HG03432 (cell line): ENCODE measurements at regions not wholly inside any gene's neighbourhood (a gene's known extent, or its start where the extent isn't known, plus 50 kb on each side); places are given as distances from the start of the nearest gene placed in this dataset.
"Not testable (repeated sequence)": the region's sequence is repeated elsewhere in the genome, so short reads cannot be mapped to it uniquely, and the experiment has no call there.

Experiments used
- ATAC-seq: cut with Tn5 transposase; IDR thresholded peaks from one replicate; pipeline ENCODE4 v1.9.1; 2021; ENCODE audit warnings: mild to moderate bottlenecking, moderate library complexity; ENCODE audit not compliant: unreplicated experiment

DNA sequence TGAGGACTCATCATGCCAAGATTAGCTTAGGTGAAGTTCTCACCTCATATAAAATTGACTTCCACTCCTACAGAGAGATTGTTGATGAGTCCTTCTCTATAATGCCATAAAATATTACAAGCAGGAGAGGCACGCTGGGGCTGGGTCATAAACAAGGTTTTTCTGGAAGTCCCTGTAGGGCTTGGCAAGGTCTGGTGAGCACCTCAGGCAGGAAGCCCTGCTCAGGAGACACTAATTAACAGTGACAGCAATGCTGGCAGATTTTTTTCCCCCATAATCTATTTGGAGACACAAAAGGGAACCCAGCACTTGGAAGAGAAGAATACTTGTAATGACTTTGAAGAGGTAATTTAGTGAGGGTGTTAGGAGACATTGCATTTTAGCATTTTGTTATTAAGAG, 118.7 kb downstream of the DIRAS2 start:
- no peak for ATAC-seq

DNA sequence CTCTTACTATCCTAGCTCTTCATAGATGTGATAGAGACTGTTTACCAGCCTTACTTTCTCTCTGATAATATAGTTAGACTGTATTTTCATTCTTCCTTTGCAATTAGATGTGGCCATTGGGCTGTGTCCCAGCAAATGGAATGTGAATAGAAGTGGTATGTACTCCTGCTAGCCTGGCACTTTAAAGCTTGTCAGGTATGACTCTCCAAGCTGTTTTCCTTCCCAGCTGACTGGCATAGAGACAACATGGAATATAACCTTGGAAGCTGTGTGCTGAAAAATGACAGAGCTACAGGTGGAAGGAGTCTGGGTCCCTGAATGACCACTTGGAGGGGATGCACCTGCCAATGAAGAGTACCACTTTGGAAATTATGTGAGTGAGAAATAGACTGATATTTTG, 116.2 kb downstream of the DIRAS2 start:
- ATAC-seq, result no peak

DNA sequence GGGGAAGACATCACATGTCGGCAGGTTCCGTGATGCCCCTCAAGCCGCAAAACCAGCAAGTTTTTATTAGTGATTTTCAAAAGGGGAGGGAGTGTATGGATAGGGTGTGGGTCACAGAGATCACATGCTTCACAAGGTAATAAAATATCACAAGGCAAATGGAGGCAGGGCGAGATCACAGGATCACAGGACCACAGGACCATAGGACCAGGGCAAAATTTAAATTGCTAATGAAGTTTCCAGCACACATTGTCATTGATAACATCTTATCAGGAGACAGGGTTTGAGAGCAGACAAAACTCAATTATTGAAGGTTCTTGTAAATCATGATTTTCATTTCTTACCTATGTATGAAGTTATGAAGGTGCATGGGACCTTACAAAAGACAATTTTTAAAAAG, 106.5 kb downstream of the DIRAS2 start:
- not testable (repeated sequence) for ATAC-seq

DNA sequence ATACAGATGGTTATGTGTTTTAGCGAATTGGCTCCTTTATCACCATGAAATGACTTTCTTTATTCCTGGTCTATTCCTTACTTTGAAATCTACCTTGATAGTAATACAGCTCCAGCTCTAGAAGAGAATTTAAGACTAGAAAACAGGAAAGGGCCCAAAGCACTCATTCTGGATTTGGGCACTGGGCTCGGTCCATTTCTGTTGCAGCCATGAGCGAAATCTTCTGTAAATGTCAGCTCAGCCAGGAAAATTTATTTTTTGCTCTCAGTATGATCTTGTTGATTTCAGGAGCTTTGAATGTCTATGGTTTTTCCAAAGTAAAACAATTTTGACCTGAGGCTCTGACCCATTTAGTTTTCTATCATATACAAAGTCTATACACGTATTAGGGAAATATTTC, 104.1 kb downstream of the DIRAS2 start:
- ATAC-seq, result no peak

DNA sequence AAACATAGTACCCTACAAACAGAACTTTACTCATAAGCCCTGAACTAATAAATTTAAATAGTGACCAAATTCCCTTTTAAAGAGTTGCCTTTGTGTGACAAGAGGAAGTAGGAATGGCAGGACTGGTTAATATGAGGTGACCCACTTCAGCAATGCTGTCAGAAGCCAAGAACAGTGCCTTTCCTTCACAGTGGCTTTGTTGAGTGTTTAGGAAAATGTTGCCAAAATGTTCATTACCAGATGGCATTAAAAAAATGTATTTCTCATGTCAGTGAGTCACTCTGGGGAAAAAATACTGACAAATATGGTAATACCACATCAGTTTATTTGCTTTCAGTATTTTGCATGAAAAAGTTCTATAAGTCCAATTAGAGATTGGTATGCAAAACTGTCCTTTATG, 103.3 kb downstream of the DIRAS2 start:
- ATAC-seq, result no peak

DNA sequence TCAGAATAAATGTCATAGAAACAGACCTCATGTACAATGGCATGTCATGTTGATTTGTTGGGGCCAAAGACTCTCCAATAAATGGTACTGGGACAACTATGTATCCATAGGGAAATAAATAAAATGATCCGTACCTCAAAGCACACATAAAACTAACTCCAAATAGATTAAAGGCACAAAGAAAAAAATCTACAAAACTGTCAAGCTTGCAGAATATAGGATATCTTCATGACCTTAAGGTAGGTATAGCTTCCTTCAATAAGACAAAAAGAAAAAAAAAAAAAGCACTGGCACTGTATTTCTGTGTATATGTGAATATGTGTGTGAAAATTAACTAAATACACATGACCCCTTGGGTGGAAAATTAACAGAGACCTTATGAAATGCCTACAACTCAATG, 101.9 kb downstream of the DIRAS2 start:
- ATAC-seq, result no peak

DNA sequence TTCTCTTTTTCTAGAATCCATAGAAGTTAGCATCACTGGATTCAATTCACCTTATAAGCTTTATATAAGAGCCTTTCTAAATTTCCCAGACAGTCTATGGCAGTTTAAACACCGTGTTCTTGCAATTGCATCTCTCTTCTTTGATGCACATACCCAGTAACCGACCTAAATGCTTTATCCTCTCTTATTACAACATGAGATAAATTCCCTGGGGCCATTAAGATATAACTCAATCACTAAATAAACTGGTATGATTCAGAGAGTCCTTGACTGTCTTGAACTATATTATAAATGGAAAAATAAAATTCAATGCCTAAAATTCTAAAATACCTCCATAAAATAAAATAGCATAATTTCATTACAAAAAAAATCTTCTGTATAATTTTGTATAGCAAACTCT, 98.1 kb downstream of the DIRAS2 start:
- no peak for ATAC-seq

DNA sequence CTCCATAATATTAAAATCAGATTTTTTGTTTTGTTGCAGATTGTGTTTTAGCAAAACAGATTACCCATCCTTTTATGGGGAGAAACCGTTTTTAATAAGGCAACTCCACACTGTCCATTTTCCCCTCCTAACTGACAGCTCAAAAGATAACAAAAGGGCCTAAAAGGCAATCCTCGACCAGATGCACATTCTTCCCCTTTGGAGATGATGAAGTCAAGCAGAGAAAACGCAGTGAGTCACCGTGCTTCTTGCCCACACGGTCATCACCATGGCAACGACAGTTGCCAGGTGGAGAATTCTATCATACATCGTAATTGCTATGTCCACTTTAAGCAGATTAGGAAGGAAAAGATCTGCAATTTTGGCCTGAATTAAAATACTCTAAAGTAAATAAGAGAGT, 96.4 kb downstream of the DIRAS2 start:
- no peak for ATAC-seq

DNA sequence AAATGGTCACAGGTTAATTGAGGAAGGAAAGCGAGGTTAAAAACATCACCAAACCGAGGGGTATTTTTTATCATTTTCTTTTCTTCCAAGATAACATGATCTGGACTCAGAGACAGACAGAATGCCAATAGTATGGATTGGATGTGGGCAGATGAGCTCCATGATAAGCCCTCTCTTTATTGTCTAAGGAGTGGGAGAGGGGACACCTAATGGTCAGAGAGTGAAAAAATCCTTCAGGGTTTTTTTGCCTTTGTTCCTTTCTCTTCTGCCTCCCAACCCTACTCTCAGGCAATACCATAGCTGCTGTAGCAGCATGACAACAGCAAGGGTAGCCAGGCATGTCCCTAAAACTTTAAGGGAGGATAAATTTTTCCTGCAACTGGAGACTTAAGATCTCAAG, 94.7 kb downstream of the DIRAS2 start:
- no peak for ATAC-seq

DNA sequence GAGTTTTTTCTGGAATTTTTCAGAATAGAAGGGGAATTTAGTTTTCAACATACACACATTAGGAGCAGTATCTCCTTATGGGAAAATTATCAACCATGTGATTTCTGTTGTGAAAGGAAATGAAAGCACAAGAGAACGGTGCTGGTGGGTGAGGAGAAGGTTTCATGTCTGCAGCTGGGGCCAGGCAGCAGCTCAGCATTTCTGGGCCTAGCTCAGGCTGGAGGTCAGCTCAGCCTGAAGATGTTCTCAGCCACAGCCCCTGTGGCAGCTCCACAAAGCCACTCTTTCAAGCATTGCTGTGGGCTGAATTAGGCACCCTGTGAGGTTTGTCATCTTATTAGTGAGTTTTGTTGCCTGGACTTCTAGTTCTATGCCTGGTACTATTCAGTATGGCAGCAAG, 90.3 kb downstream of the DIRAS2 start:
- ATAC-seq, result no peak

DNA sequence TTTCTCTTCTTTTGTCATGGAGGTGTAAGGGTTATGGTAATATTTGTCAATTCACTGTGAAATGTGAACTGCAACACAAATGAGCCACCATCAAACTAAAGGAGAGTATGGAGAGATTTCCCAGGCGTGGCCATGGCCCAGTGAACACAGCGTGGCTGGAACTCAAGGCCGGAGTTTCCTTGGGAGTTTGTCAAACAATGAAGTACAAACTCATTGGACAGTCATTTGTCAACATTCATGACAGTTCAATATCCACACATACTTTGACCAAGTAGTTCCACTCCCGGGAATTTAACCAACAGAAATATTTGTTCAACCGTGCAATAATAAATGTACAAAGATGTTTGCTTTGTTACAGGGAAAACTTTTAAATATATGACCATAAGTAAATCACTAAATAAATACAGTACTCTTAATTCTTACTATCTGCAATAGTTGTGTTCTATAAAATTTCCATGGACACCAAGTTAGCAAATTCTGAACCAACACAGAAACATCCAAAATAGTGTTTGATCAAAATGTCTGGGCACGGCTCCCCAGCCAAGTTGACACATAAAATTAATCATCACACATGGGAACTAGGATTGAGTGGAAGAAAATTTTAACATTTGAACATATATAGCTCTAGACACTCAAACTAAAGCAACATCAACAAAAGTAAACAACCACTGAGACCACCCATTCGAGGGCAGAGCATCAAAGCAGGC, 87.1 kb downstream of the DIRAS2 start:
- no peak for ATAC-seq

DNA sequence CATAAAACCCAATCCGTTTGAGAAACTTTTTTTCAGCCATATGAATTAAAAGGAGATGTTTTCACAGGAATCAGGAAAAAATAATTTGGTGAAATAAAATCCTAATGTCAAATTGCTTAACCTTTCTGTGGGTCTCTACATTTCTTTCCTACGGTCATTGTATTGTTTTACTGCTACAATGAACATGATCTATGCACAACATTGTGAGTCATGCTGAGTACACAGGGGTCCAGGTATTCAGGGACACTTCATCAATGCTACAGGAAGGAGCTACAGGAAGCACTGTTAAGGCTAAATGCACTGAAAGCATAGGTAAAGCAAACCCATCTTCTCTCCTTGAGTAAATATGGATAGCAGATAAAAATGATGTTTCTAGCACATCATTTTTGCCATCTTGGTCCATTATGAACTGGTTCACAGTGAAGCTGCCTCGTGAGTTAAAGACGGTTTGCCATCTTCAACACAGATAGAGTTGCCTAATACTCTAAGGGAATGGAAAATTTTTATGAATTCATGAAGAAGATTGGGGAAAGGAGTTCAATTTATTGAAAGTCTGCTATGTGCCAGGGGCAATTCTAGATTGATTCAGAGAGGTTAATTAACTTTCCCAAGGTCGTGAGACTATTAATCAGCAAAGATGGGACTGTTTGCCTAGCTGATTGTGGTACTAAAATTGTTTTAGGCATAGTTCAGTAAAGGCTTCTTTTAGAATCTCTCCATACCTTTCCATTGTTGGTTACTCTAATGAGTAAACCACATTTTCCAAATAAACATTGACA, 85.5 kb downstream of the DIRAS2 start:
- ATAC-seq, result no peak

DNA sequence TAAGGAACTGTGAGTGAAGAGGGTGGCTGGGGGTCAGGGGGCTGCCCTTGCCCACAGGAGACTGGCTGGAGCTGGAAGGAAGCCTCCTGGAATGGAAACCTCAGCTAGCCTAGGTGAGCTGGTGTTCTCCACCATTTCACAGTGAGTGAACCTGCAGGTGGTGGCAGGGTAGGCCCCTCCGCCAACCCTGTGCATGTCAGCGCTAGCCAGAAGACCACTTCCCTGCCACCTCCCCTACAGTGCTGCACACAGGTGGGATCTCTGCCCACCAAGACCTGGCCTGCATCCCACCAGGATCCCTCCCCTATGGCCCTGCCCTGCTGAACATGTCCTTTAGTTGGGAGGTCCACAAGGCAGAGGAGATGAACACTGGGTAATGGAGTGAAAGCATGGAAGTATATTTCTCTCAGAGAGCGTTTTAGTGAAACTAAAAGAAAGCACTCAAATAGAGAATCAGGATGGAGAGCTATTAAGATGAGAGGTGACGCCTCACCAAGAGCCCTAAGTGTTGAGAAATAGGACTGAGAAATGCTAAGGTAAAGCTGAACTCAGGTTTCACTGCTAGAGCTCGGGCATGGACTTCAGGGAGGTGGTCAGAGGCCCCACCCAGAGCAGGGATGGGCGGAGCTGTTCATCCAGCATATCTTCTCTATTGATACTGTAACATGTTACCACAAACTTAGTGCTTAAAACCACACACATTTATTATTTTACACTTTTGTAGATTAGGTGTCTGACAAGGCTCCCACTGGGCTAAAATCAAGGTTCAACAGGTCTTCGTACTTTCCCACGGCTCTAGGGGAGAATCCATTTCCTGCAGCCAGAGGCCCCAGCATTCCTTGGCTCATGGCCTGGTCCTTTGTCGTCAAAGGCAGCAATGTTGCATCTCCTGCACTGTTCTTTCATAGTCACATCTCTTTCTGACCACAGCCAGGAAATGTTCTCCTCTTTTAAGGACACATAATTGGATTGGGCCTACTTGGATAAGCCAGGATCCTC, 83.2 kb downstream of the DIRAS2 start:
- no peak for ATAC-seq
